HepG2 (cell line): ENCODE measurements at regions not wholly inside any gene's neighbourhood (a gene's known extent, or its start where the extent isn't known, plus 50 kb on each side); places are given as distances from the start of the nearest gene placed in this dataset.

Experiments used
- ATAC-seq: fragments of 200-7000 bp; cut with Tn5 transposase; 3 replicates; pipeline ENCODE4 v1.9.1; 2020; ENCODE audit warnings: mild to moderate bottlenecking, moderate library complexity
- BruUV-seq: library from RNA; stranded (reverse); fragments of 400-500 nt; replicated peaks from 2 replicates; lab custom pipeline; 2021; lab: Mats Ljungman, UMichigan
- CTCF ChIA-PET: fragments of 300-600 bp; formaldehyde crosslinking; extraction: SDS; loops from one replicate; lab custom pipeline; 2021; ENCODE audit warnings: low total read pairs, inconsistent platforms, low intra/inter-chr PET ratio; lab: Yijun Ruan, JAX
- POLR2A ChIA-PET: fragments of 350-600 bp; sonication (Branson Sonifier 250); formaldehyde crosslinking; loops from one replicate; lab custom pipeline; 2020; ENCODE audit warnings: antibody characterized with exemption, inconsistent platforms; lab: Yijun Ruan, JAX
- DNase-seq: peaks from one replicate; pipeline ENCODE4 v3.0.0-alpha.2; 2015; ENCODE audit warnings: low spot score
- FAIRE-seq: peaks from 3 replicates; lab custom pipeline; 2011; peaks lifted over from hg19 to GRCh38; lab: Jason Lieb, UNC
- H2AFZ ChIP-seq: one replicate; pipeline ENCODE4 v1.6.1; 2011; ENCODE audit warnings: low read length, inconsistent platforms
- H3K27ac ChIP-seq: fragments of 300-600 bp; 3 replicates; pipeline ENCODE4 v1.8.0; 2011; ENCODE audit warnings: mixed run types, mild to moderate bottlenecking, mixed read lengths, low read length, inconsistent platforms; ENCODE audit not compliant: insufficient read depth; ENCODE audit errors: extremely low read length
- H3K27me3 ChIP-seq, 2 experiments: fragments of 200-600 bp in 1 of 2; 2 replicates in 1 of 2; 3 replicates in 1 of 2; pipeline versions ENCODE4 v1.6.0 to v1.8.0; 2011; ENCODE audit warnings: low read length in 2 of 2, mild to moderate bottlenecking in 2 of 2, moderate library complexity in 2 of 2, inconsistent platforms in 1 of 2; ENCODE audit not compliant: insufficient read depth in 2 of 2, control insufficient read depth in 1 of 2
- H3K36me3 ChIP-seq, 2 experiments: fragments of 200-600 bp in 1 of 2; replicated peaks in 1 of 2; 2 replicates in 1 of 2; 3 replicates in 1 of 2; pipeline versions ENCODE4 v1.5.1 to v1.8.0; 2011; ENCODE audit warnings: low read length in 2 of 2, inconsistent platforms in 1 of 2; ENCODE audit not compliant: insufficient read depth in 2 of 2, control insufficient read depth in 1 of 2
- H3K4me1 ChIP-seq: 2 replicates; pipeline ENCODE4 v1.5.1; 2012; ENCODE audit warnings: low read length, inconsistent platforms; ENCODE audit not compliant: insufficient read depth
- H3K4me2 ChIP-seq: 2 replicates; pipeline ENCODE4 v1.6.0; 2011; ENCODE audit warnings: low read depth, low read length, inconsistent platforms
- H3K4me3 ChIP-seq, 3 experiments: fragments of 200-600 bp in 1 of 3; sonication (generic), shearing (Covaris generic) in 1 of 3; replicated peaks in 1 of 3; 2 replicates each; pipeline ENCODE4 v1.5.1; 2011 to 2016; ENCODE audit warnings: low read length in 3 of 3, inconsistent platforms in 2 of 3, low read depth in 2 of 3, mild to moderate bottlenecking in 2 of 3, control low read depth in 1 of 3, mixed read lengths in 1 of 3; ENCODE audit not compliant: insufficient read depth in 1 of 3
- H3K79me2 ChIP-seq: one replicate; pipeline ENCODE4 v1.6.1; 2011; ENCODE audit warnings: low read length, inconsistent platforms; ENCODE audit not compliant: insufficient read depth
- H3K9ac ChIP-seq: 2 replicates; pipeline ENCODE4 v1.6.0; 2011; ENCODE audit warnings: mild to moderate bottlenecking, low read depth, low read length, inconsistent platforms; ENCODE audit not compliant: insufficient read depth
- H3K9me3 ChIP-seq: 2 replicates; pipeline ENCODE4 v1.5.1; 2012; ENCODE audit warnings: mild to moderate bottlenecking, low read length
- H4K20me1 ChIP-seq: 2 replicates; pipeline ENCODE4 v1.6.0; 2011; ENCODE audit warnings: inconsistent platforms, mild to moderate bottlenecking, low read length, moderate library complexity; ENCODE audit not compliant: insufficient read depth
- MAFF ChIP-seq: IDR thresholded peaks from 2 replicates; pipeline ENCODE4 v1.6.1; 2011; ENCODE audit warnings: low read depth, low read length, improper control_type of control experiment
- MAFK ChIP-seq, 2 experiments: IDR thresholded peaks in 1 of 2; conservative IDR thresholded peaks in 1 of 2; 2 replicates each; pipeline ENCODE4 v1.6.1; 2011; ENCODE audit warnings: improper control_type of control experiment in 2 of 2, low read length in 2 of 2
- YEATS2 ChIP-seq: sonication (generic); formaldehyde crosslinking; IDR thresholded peaks from 2 replicates; pipeline ENCODE4 v1.4.0; 2020; ENCODE audit warnings: missing genetic modification reagents, borderline replicate concordance
- ZNF44 ChIP-seq: sonication (generic); formaldehyde crosslinking; IDR thresholded peaks from 2 replicates; pipeline ENCODE4 v1.5.1; 2020; ENCODE audit warnings: mild to moderate bottlenecking, missing genetic modification reagents
- ZNF776 ChIP-seq: sonication (generic); formaldehyde crosslinking; IDR thresholded peaks from 2 replicates; pipeline ENCODE4 v1.4.0; 2020; ENCODE audit warnings: mild to moderate bottlenecking, missing genetic modification reagents
- ZNF839 ChIP-seq: sonication (generic); formaldehyde crosslinking; IDR thresholded peaks from 2 replicates; pipeline ENCODE4 v1.4.0; 2020; ENCODE audit warnings: missing genetic modification reagents, mild to moderate bottlenecking, borderline replicate concordance
- WGBS: methylation state at CpG from one replicate; pipeline ENCODE4 v1.1.6; 2017; ENCODE audit warnings: low lambda C conversion rate; 5-methylcytosine and 5-hydroxymethylcytosine counted together
- in situ Hi-C: cut with HindIII; loops from 2 replicates; pipeline ENCODE4 v1.10.0; 2017; ENCODE audit warnings: low pct_unique_long_range_greater_than_20kb; ENCODE audit not compliant: extremely low pct_ligation_motif_present
- intact Hi-C: fragments of 100-400 bp; cut with micrococcal nuclease; formaldehyde crosslinking; loops from one replicate; pipeline ENCODE4 v1.10.0; 2022; ENCODE audit not compliant: unreplicated experiment
- TF ChIP-seq, protein P1 (sequence below): sonication (generic); formaldehyde crosslinking; IDR thresholded peaks from one replicate; pipeline ENCODE4 v1.5.1; 2020; ENCODE audit warnings: mild to moderate bottlenecking, missing genetic modification reagents; ENCODE audit errors: not compliant biosample characterization

DNA sequence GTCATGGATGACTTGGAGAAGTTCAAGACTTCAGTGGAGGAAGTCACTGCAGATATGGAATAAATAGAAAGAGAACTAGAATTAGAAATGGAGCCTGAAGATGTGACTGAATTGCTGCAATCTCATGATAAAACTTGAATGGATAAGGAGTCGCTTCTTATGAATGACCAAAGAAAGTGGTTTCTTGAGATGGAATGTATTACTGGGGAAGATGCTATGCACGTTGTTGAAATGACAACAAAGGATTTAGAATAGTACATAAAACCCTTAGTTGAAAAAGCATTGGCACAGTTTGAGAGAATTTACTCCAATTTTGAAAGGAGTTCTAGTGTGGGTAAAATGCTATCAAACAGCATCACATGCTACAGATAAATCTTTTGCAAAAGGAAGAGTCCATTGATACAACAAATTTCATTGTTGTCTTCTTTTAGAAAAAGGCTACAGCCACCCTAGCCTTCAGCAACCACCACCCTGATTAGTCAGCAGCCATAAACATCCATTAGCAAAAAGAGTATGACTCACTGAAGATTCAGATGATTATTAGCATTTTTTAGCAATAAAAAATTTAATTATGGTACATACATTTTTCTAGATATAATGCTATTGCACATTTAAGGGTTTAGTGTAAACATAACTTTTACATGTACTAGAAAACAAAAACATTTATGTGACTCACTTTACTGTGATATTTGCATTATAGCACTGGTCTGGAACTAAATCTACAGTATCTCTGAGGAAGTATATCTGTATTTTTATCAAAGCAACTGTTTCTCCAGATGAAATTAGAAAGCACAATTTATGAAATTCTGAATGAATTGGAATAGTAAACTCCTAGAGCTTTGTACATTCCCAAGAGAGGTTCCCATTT is 110.5 kb upstream of the TACR1 start:
- DNase-seq (no peak), FAIRE-seq (no peak), ATAC-seq (no peak)
- Histone ChIP-seq H2AFZ (no peak overlapping the region), H3K79me2 (no peaks in the 10 kb centered on the region), H3K4me1 (no peaks in the 10 kb centered on the region), H4K20me1 (no peaks in the 10 kb centered on the region), H3K27me3 (no peaks in the 10 kb centered on the region), H3K9me3 (no peaks in the 10 kb centered on the region), H3K9ac (no peak overlapping the region), H3K36me3 (no peaks in the 10 kb centered on the region), H3K4me2 (no peak overlapping the region), H3K27ac (no peak overlapping the region), H3K4me3 (no peak overlapping the region)
- ChIA-PET POLR2A (no interaction called here), CTCF (no interaction called here)
- no TSS peak for BruUV-seq
- intact Hi-C loops, result no loop called here
- in situ Hi-C loops, result no loop called here
- WGBS, result 2% methylated on average over 2 of the region's 2 CpGs
- no peak for TF ChIP-seq YEATS2
- no peak for TF ChIP-seq ZNF44 (CRISPR knock-in tag)
- TF ChIP-seq ZNF776 (CRISPR knock-in tag), result no peak
- TF ChIP-seq, all 625 proteins: peak for 0

DNA sequence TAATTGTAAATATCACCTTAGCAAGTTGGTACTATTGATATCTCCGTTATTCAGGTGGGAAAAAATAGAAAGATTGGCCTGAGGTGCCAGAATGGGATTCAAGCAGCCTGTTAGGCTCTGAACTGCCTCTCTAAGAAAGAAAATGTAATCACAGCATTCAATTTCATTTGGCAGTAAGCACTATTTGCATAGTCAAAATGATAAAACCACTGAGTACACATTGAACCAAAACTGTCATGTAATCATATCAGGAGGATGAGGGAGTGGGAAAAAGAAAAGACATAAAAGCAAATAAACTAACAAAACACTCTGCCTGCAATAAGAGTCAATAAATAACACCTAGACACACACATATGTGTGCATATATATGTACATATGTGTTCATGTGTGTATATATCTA is 103.9 kb upstream of the TACR1 start:
- no peak overlapping the region for H3K9ac ChIP-seq
- DNase-seq (no peak), ATAC-seq (no peak)
- no peak overlapping the region for H3K4me2 ChIP-seq
- no peaks in the 10 kb centered on the region for H3K27me3 ChIP-seq
- in situ Hi-C loops (no loop called here), intact Hi-C loops (no loop called here)
- H3K27ac ChIP-seq, result no peak overlapping the region
- H3K79me2 ChIP-seq, result no peaks in the 10 kb centered on the region
- POLR2A ChIA-PET, result no interaction called here
- no peaks in the 10 kb centered on the region for H4K20me1 ChIP-seq
- BruUV-seq, result no TSS peak
- H2AFZ ChIP-seq, result no peak overlapping the region
- no peak overlapping the region for H3K4me3 ChIP-seq
- no peaks in the 10 kb centered on the region for H3K4me1 ChIP-seq
- TF ChIP-seq ZNF839 (CRISPR knock-in tag), result no peak
- peak; percentile 48; the same call in 1 of the 2 replicates for TF ChIP-seq MAFF
- TF ChIP-seq, protein P1, sequence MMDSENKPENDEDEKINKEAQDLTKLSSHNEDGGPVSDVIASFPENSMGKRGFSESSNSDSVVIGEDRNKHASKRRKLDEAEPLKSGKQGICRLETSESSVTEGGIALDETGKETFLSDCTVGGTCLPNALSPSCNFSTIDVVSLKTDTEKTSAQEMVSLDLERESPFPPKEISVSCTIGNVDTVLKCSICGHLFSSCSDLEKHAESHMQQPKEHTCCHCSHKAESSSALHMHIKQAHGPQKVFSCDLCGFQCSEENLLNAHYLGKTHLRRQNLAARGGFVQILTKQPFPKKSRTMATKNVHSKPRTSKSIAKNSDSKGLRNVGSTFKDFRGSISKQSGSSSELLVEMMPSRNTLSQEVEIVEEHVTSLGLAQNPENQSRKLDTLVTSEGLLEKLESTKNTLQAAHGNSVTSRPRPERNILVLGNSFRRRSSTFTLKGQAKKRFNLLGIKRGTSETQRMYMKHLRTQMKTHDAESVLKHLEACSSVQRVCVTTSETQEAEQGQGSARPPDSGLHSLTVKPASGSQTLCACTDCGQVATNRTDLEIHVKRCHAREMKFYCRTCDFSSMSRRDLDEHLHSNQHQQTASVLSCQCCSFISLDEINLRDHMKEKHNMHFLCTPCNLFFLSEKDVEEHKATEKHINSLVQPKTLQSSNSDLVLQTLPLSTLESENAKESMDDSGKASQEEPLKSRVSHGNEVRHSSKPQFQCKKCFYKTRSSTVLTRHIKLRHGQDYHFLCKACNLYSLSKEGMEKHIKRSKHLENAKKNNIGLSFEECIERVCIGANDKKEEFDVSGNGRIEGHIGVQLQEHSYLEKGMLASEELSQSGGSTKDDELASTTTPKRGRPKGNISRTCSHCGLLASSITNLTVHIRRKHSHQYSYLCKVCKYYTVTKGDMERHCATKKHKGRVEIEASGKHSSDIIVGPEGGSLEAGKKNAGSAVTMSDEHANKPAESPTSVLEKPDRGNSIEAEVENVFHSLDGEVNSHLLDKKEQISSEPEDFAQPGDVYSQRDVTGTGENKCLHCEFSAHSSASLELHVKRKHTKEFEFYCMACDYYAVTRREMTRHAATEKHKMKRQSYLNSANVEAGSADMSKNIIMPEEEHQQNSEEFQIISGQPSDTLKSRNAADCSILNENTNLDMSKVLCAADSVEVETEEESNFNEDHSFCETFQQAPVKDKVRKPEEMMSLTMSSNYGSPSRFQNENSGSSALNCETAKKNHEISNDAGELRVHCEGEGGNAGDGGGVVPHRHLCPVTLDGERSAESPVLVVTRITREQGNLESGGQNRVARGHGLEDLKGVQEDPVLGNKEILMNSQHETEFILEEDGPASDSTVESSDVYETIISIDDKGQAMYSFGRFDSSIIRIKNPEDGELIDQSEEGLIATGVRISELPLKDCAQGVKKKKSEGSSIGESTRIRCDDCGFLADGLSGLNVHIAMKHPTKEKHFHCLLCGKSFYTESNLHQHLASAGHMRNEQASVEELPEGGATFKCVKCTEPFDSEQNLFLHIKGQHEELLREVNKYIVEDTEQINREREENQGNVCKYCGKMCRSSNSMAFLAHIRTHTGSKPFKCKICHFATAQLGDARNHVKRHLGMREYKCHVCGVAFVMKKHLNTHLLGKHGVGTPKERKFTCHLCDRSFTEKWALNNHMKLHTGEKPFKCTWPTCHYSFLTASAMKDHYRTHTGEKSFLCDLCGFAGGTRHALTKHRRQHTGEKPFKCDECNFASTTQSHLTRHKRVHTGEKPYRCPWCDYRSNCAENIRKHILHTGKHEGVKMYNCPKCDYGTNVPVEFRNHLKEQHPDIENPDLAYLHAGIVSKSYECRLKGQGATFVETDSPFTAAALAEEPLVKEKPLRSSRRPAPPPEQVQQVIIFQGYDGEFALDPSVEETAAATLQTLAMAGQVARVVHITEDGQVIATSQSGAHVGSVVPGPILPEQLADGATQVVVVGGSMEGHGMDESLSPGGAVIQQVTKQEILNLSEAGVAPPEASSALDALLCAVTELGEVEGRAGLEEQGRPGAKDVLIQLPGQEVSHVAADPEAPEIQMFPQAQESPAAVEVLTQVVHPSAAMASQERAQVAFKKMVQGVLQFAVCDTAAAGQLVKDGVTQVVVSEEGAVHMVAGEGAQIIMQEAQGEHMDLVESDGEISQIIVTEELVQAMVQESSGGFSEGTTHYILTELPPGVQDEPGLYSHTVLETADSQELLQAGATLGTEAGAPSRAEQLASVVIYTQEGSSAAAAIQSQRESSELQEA (CRISPR knock-in tag), result no peak
- TF ChIP-seq MAFK (conservative IDR thresholded peaks at IDR 0.05 in 1 of 2, IDR thresholded peaks at IDR 0.05 in 1 of 2; ENCODE audit: low read length in 2 of 2), result peak; percentile 35 to 43; a peak in 2 of 4 replicates
- TF ChIP-seq, all 625 proteins: peak for 2
- CTCF ChIA-PET, result no interaction called here
- WGBS, result 0% methylated on average over 1 of the region's 1 CpG
- H3K36me3 ChIP-seq, result no peaks in the 10 kb centered on the region
- no peak for FAIRE-seq
- peaks cover 8% of the 10 kb centered on the region; the same call in 1 of the 2 replicates for H3K9me3 ChIP-seq
